ENCODE measurements at regions not wholly inside any gene's neighbourhood (a gene's known extent, or its start where the extent isn't known, plus 50 kb on each side); places are given as distances from the start of the nearest gene placed in this dataset.

GRCh38 chr2:122412360-122412759 is 656.9 kb downstream of the TSN start:
- WGBS, 2 donors, result 69 to 71% methylated on average over 6 of the region's 6 CpGs
- no peak overlapping the region for H3K27ac ChIP-seq (ENCODE audit: low read depth in 1 of 2, low read length in 1 of 2)
- no peak for ATAC-seq (ENCODE audit: insufficient read depth, low FRiP score)
- no peaks in the 10 kb centered on the region for H3K4me1 ChIP-seq (ENCODE audit: control insufficient read depth in 5 of 5, insufficient read depth in 5 of 5, low read length in 5 of 5)
- no peak for TF ChIP-seq CTCF (IDR thresholded peaks at IDR 0.05; ENCODE audit: control extremely low read depth, extremely low read depth)
- no peaks in the 10 kb centered on the region for H3K9me3 ChIP-seq (ENCODE audit: control insufficient read depth in 4 of 4, insufficient read depth in 3 of 4, low read length in 3 of 4)
- H3K36me3 ChIP-seq (ENCODE audit: control insufficient read depth in 4 of 4, insufficient read depth in 4 of 4, low read length in 4 of 4), result no peaks in the 10 kb centered on the region
- H3K4me3 ChIP-seq, result no peak overlapping the region
- no peaks in the 10 kb centered on the region for H3K27me3 ChIP-seq (ENCODE audit: control insufficient read depth in 3 of 3, insufficient read depth in 3 of 3, low read length in 2 of 3)
- H3K9ac ChIP-seq (ENCODE audit: insufficient read depth in 1 of 2, low read length in 2 of 2), result no peak overlapping the region
- DNase-seq, result peak in 1 of 3 donors; percentile 22

GRCh38 chr2:122414902-122415301 is 659.5 kb downstream of the TSN start:
- H3K36me3 ChIP-seq (ENCODE audit: control insufficient read depth in 4 of 4, insufficient read depth in 4 of 4, low read length in 4 of 4), result no peaks in the 10 kb centered on the region
- no peaks in the 10 kb centered on the region for H3K27me3 ChIP-seq (ENCODE audit: control insufficient read depth in 3 of 3, insufficient read depth in 3 of 3, low read length in 2 of 3)
- H3K4me1 ChIP-seq (ENCODE audit: control insufficient read depth in 5 of 5, insufficient read depth in 5 of 5, low read length in 5 of 5), result no peaks in the 10 kb centered on the region
- no peak for ATAC-seq (ENCODE audit: insufficient read depth, low FRiP score)
- DNase-seq, result peak in 2 of 3 donors; percentile 15 to 25
- H3K9ac ChIP-seq (ENCODE audit: insufficient read depth in 1 of 2, low read length in 2 of 2), result no peak overlapping the region
- H3K27ac ChIP-seq (ENCODE audit: low read depth in 1 of 2, low read length in 1 of 2), result no peak overlapping the region
- H3K9me3 ChIP-seq (ENCODE audit: control insufficient read depth in 4 of 4, insufficient read depth in 3 of 4, low read length in 3 of 4), result no peaks in the 10 kb centered on the region
- no peak overlapping the region for H3K4me3 ChIP-seq
- TF ChIP-seq CTCF (IDR thresholded peaks at IDR 0.05; ENCODE audit: control extremely low read depth, extremely low read depth), result no peak
- 34 to 63% methylated on average over 4 of the region's 4 CpGs for WGBS, 2 donors

- no peaks in the 10 kb centered on the region for H3K27me3 ChIP-seq (ENCODE audit: control insufficient read depth in 3 of 3, insufficient read depth in 3 of 3, low read length in 2 of 3)
- H3K9ac ChIP-seq (ENCODE audit: insufficient read depth in 1 of 2, low read length in 2 of 2), result no peak overlapping the region
- H3K4me3 ChIP-seq, result no peak overlapping the region
- H3K9me3 ChIP-seq (ENCODE audit: control insufficient read depth in 4 of 4, insufficient read depth in 3 of 4, low read length in 3 of 4), result no peaks in the 10 kb centered on the region
- no peaks in the 10 kb centered on the region for H3K4me1 ChIP-seq (ENCODE audit: control insufficient read depth in 5 of 5, insufficient read depth in 5 of 5, low read length in 5 of 5)
- H3K27ac ChIP-seq (ENCODE audit: low read depth in 1 of 2, low read length in 1 of 2), result no peak overlapping the region
- ATAC-seq (ENCODE audit: insufficient read depth, low FRiP score), result no peak
- no peak for TF ChIP-seq CTCF (IDR thresholded peaks at IDR 0.05; ENCODE audit: control extremely low read depth, extremely low read depth)
- no peak for DNase-seq
- H3K36me3 ChIP-seq (ENCODE audit: control insufficient read depth in 4 of 4, insufficient read depth in 4 of 4, low read length in 4 of 4), result no peaks in the 10 kb centered on the region
- WGBS, 2 donors, result 95 to 96% methylated on average over 1 of the region's 1 CpG
Measured at GRCh38 chr2:122417114-122417513, 661.7 kb downstream of the TSN start.

GRCh38 chr2:122421775-122422174 is 666.3 kb downstream of the TSN start:
- no peak for ATAC-seq (ENCODE audit: insufficient read depth, low FRiP score)
- Histone ChIP-seq H3K36me3 (ENCODE audit: control insufficient read depth in 4 of 4, insufficient read depth in 4 of 4, low read length in 4 of 4) (no peaks in the 10 kb centered on the region), H3K9ac (ENCODE audit: insufficient read depth in 1 of 2, low read length in 2 of 2) (no peak overlapping the region), H3K27ac (ENCODE audit: low read depth in 1 of 2, low read length in 1 of 2) (no peak overlapping the region), H3K4me3 (no peak overlapping the region), H3K27me3 (ENCODE audit: control insufficient read depth in 3 of 3, insufficient read depth in 3 of 3, low read length in 2 of 3) (no peaks in the 10 kb centered on the region), H3K9me3 (ENCODE audit: control insufficient read depth in 4 of 4, insufficient read depth in 3 of 4, low read length in 3 of 4) (no peaks in the 10 kb centered on the region), H3K4me1 (ENCODE audit: control insufficient read depth in 5 of 5, insufficient read depth in 5 of 5, low read length in 5 of 5) (no peaks in the 10 kb centered on the region)
- no peak for DNase-seq
- TF ChIP-seq CTCF (IDR thresholded peaks at IDR 0.05; ENCODE audit: control extremely low read depth, extremely low read depth), result no peak
